OCI-LY3 (cell line): ENCODE measurements at regions not wholly inside any gene's neighbourhood (a gene's known extent, or its start where the extent isn't known, plus 50 kb on each side); places are given as distances from the start of the nearest gene placed in this dataset.

Source experiments
- H2AFZ ChIP-seq: fragments of 200-600, 300-600 bp; shearing (Covaris generic); 2 replicates; pipeline ENCODE4 v1.6.0; 2014; ENCODE audit warnings: antibody characterized with exemption, low read depth, low read length
- H3K27ac ChIP-seq: fragments of 200-600, 300-600 bp; sonication (generic); 2 replicates; pipeline ENCODE4 v1.5.1; 2014; ENCODE audit warnings: mild to moderate bottlenecking, low read length, moderate library complexity, mixed read lengths
- H3K27me3 ChIP-seq: fragments of 200-600, 300-600 bp; sonication (generic); 2 replicates; pipeline ENCODE4 v1.6.1; 2014; ENCODE audit warnings: low read depth, low read length, mixed read lengths
- H3K36me3 ChIP-seq: fragments of 200-600, 300-600 bp; sonication (generic); replicated peaks from 2 replicates; pipeline ENCODE3; 2014; ENCODE audit warnings: low read depth, low read length, mixed read lengths
- H3K4me1 ChIP-seq: fragments of 300-600, 200-600 bp; sonication (generic); 2 replicates; pipeline ENCODE4 v1.6.1; 2014; ENCODE audit warnings: low read length, mixed read lengths
- H3K4me2 ChIP-seq: fragments of 200-600, 300-600 bp; sonication (generic); 2 replicates; pipeline ENCODE4 v1.6.1; 2014; ENCODE audit warnings: low read length, mixed read lengths
- H3K4me3 ChIP-seq: fragments of 300-600, 200-600 bp; sonication (generic); 2 replicates; pipeline ENCODE4 v1.5.1; 2014; ENCODE audit warnings: antibody characterized with exemption, mild to moderate bottlenecking, low read length, moderate library complexity
- H3K79me2 ChIP-seq: fragments of 300-600, 200-600 bp; shearing (Covaris generic); 2 replicates; pipeline ENCODE4 v1.6.1; 2014; ENCODE audit warnings: mild to moderate bottlenecking, low read length, mixed read lengths
- H3K9ac ChIP-seq: fragments of 300-600, 200-600 bp; shearing (Covaris generic); 2 replicates; pipeline ENCODE4 v1.6.0; 2014; ENCODE audit warnings: mild to moderate bottlenecking, low read length, moderate library complexity
- H3K9me3 ChIP-seq: fragments of 200-600, 300-600 bp; shearing (Covaris generic); 2 replicates; pipeline ENCODE4 v1.6.1; 2014; ENCODE audit warnings: low read length, mixed read lengths; ENCODE audit not compliant: insufficient read depth
- H4K20me1 ChIP-seq: fragments of 200-600, 300-600 bp; sonication (generic); 2 replicates; pipeline ENCODE4 v1.6.1; 2016; ENCODE audit warnings: low read length, mixed read lengths; ENCODE audit not compliant: insufficient read depth
- CTCF ChIP-seq: fragments of 200-600, 300-600 bp; sonication (generic); IDR thresholded peaks from 2 replicates; pipeline ENCODE4 v1.5.1; 2014; ENCODE audit warnings: antibody characterized with exemption, low read length, low read depth
- EZH2phosphoT487 ChIP-seq: fragments of 200-600 bp; shearing (Covaris generic); IDR thresholded peaks from 2 replicates; pipeline ENCODE4 v1.6.1; 2018; ENCODE audit warnings: antibody characterized with exemption, mixed run types, low read depth

DNA sequence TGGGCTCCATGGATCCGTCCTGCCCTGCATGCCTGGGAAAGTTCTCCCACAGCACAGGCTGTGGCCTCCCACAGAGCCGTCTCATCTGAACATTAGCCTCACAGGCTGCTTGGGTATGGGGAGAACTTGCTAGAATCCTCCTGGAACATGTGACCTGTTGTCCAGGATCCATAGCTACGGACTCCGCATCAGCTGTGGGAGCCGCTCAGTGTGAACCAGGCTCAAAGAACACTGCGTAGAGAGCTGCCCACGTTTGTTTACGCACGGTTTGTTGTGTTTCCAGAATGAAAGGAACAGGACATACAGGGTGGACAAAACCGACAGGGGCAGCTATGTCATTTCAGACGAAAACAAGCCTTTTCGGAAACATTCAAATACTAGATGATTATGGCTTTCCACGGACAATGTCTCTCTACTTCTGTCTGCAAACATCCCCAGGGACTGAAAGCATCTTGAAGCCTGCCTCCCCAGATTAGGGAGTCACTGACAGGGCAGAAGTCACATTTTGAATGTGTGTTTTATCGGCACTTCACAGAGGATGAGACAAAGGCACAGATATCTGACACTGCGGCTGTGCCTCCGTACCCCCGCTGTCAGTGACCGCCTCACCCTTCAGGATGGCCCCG is 390.3 kb downstream of the GADD45G start:
- Histone ChIP-seq H3K27me3 (peaks cover 4% of the 10 kb centered on the region; the same call in 1 of the 2 replicates), H3K27ac (no peak overlapping the region), H3K79me2 (no peaks in the 10 kb centered on the region), H3K4me1 (peaks cover 8% of the 10 kb centered on the region), H3K9ac (no peak overlapping the region), H3K4me3 (no peak overlapping the region), H3K9me3 (no peaks in the 10 kb centered on the region), H2AFZ (no peak overlapping the region), H3K4me2 (no peak overlapping the region), H3K36me3 (no peaks in the 10 kb centered on the region), H4K20me1 (no peaks in the 10 kb centered on the region)
- TF ChIP-seq EZH2phosphoT487: no peak
- no peak for TF ChIP-seq CTCF

- no peak overlapping the region for H3K27ac ChIP-seq
These were observed 391.3 kb downstream of the GADD45G start for GRCh38 chr9:89996116-89996515.

DNA sequence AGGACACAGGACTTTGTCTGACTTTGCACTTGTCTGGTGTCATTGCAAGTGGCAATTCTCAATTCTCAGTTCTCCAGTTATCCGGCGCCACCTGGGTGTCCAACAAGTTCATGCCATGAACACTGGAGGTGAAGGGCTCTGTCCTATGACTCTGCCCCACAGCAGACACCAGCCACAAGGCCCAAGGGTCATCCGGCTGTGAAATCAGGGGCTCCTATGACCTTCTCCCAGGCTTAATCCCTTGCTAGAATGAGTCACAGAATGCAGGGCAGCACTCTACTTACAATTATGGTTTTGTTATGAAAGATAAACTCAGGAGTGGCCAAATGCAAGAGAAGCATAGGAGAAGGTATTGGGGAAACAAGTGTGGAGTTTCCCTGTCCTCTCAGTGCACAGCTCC is 392.0 kb downstream of the GADD45G start:
- TF ChIP-seq EZH2phosphoT487: no peak
- peak; percentile 37 for TF ChIP-seq CTCF
- Histone ChIP-seq H3K4me2 (no peak overlapping the region), H3K79me2 (no peaks in the 10 kb centered on the region), H3K4me1 (peaks cover 8% of the 10 kb centered on the region), H3K27ac (no peak overlapping the region), H2AFZ (no peak overlapping the region), H3K36me3 (no peaks in the 10 kb centered on the region), H4K20me1 (no peaks in the 10 kb centered on the region), H3K27me3 (no peaks in the 10 kb centered on the region; the same call in 1 of the 2 replicates), H3K9ac (no peak overlapping the region), H3K4me3 (no peak overlapping the region), H3K9me3 (no peaks in the 10 kb centered on the region)

More at GRCh38 chr9:89996116-89996515, 391.3 kb downstream of the GADD45G start:
- Histone ChIP-seq H3K4me1 (peaks cover 8% of the 10 kb centered on the region), H3K9ac (no peak overlapping the region), H2AFZ (no peak overlapping the region), H3K9me3 (no peaks in the 10 kb centered on the region), H3K4me3 (no peak overlapping the region), H3K79me2 (no peaks in the 10 kb centered on the region), H3K36me3 (no peaks in the 10 kb centered on the region), H4K20me1 (no peaks in the 10 kb centered on the region), H3K27me3 (no peaks in the 10 kb centered on the region; the same call in 1 of the 2 replicates), H3K4me2 (no peak overlapping the region)
- TF ChIP-seq EZH2phosphoT487 (no peak), CTCF (no peak)

- Histone ChIP-seq H3K4me3 (no peak overlapping the region), H3K27me3 (no peaks in the 10 kb centered on the region; the same call in 1 of the 2 replicates), H3K4me2 (no peak overlapping the region), H3K9me3 (no peaks in the 10 kb centered on the region), H4K20me1 (no peaks in the 10 kb centered on the region), H3K9ac (no peak overlapping the region), H2AFZ (no peak overlapping the region), H3K27ac (no peak overlapping the region), H3K4me1 (peaks cover 8% of the 10 kb centered on the region), H3K36me3 (no peaks in the 10 kb centered on the region), H3K79me2 (no peaks in the 10 kb centered on the region)
- no peak for TF ChIP-seq CTCF
- TF ChIP-seq EZH2phosphoT487: no peak
These were observed 393.8 kb downstream of the GADD45G start for GRCh38 chr9:89998633-89999032.
